NT2/D1 (cell line): ENCODE measurements at regions not wholly inside any gene's neighbourhood (a gene's known extent, or its start where the extent isn't known, plus 50 kb on each side); places are given as distances from the start of the nearest gene placed in this dataset.

ENCODE experiments used
- DNase-seq: peaks from one replicate; pipeline ENCODE4 v3.0.0-alpha.2; 2011; ENCODE audit warnings: low read depth, low spot score
- H3K27me3 ChIP-seq: 2 replicates; pipeline ENCODE4 v1.6.0; 2011; ENCODE audit warnings: mild to moderate bottlenecking; ENCODE audit not compliant: insufficient read length, insufficient read depth
- H3K36me3 ChIP-seq: 2 replicates; pipeline ENCODE4 v1.6.1; 2011; ENCODE audit warnings: mild to moderate bottlenecking, low read length, mixed read lengths; ENCODE audit not compliant: insufficient read depth, insufficient read length
- H3K4me1 ChIP-seq: 2 replicates; pipeline ENCODE4 v1.5.1; 2011; ENCODE audit not compliant: insufficient read depth, insufficient read length
- H3K4me3 ChIP-seq: 2 replicates; pipeline ENCODE4 v1.5.1; 2011; ENCODE audit warnings: low read depth; ENCODE audit not compliant: insufficient read length
- H3K9ac ChIP-seq: 2 replicates; pipeline ENCODE4 v1.6.0; 2011; ENCODE audit warnings: low read depth; ENCODE audit not compliant: insufficient read length
- H3K9me3 ChIP-seq: 2 replicates; pipeline ENCODE4 v1.5.1; 2011; ENCODE audit warnings: mild to moderate bottlenecking, low read length; ENCODE audit not compliant: insufficient read depth
- SUZ12 ChIP-seq: IDR thresholded peaks from 2 replicates; pipeline ENCODE4 v1.6.1; 2011; ENCODE audit not compliant: insufficient read length, insufficient read depth; ENCODE audit errors: extremely low read depth
- YY1 ChIP-seq: IDR thresholded peaks from 2 replicates; pipeline ENCODE4 v1.6.1; 2011; ENCODE audit not compliant: insufficient read length, insufficient read depth
- ZNF274 ChIP-seq: IDR thresholded peaks from 2 replicates; pipeline ENCODE4 v1.6.1; 2011; ENCODE audit warnings: mild to moderate bottlenecking, low read depth, low read length

- Histone ChIP-seq H3K27me3 (no peaks in the 10 kb centered on the region), H3K36me3 (no peaks in the 10 kb centered on the region), H3K9ac (no peak overlapping the region), H3K4me3 (no peak overlapping the region), H3K4me1 (no peaks in the 10 kb centered on the region), H3K9me3 (no peaks in the 10 kb centered on the region)
- TF ChIP-seq ZNF274: no peak
- TF ChIP-seq SUZ12: no peak
- no peak for TF ChIP-seq YY1
- no peak for DNase-seq
Measured at GRCh38 chr9:7592321-7593316, 207.0 kb downstream of the DMAC1 start.

- no peak for DNase-seq
- Histone ChIP-seq H3K4me3 (no peak overlapping the region), H3K9ac (no peak overlapping the region), H3K36me3 (no peaks in the 10 kb centered on the region), H3K4me1 (no peaks in the 10 kb centered on the region), H3K9me3 (no peaks in the 10 kb centered on the region), H3K27me3 (no peaks in the 10 kb centered on the region)
- TF ChIP-seq SUZ12 (no peak), ZNF274 (no peak), YY1 (no peak)
Measured at GRCh38 chr9:7591501-7591900, 208.1 kb downstream of the DMAC1 start.

GRCh38 chr9:7580568-7580967, 219.0 kb downstream of the DMAC1 start:
- Histone ChIP-seq H3K4me3 (no peak overlapping the region), H3K9me3 (0 out of 2 replicates have a peak, but pooled peaks cover under 1% of the 10 kb centered on the region), H3K36me3 (no peaks in the 10 kb centered on the region), H3K27me3 (no peaks in the 10 kb centered on the region), H3K4me1 (no peaks in the 10 kb centered on the region), H3K9ac (no peak overlapping the region)
- no peak for DNase-seq
- no peak for TF ChIP-seq SUZ12
- TF ChIP-seq YY1: no peak
- TF ChIP-seq ZNF274: no peak

- no peak for TF ChIP-seq ZNF274
- TF ChIP-seq SUZ12: no peak
- TF ChIP-seq YY1: no peak
- no peak overlapping the region for H3K4me3 ChIP-seq
- no peaks in the 10 kb centered on the region for H3K36me3 ChIP-seq
- H3K4me1 ChIP-seq: no peaks in the 10 kb centered on the region
- DNase-seq: peak; percentile 47
- H3K9ac ChIP-seq: no peak overlapping the region
- no peaks in the 10 kb centered on the region for H3K9me3 ChIP-seq
- H3K27me3 ChIP-seq: no peaks in the 10 kb centered on the region
Measured at GRCh38 chr9:7579351-7579750, 220.2 kb downstream of the DMAC1 start.

- TF ChIP-seq SUZ12: no peak
- no peak for TF ChIP-seq ZNF274
- TF ChIP-seq YY1: no peak
- no peak overlapping the region for H3K4me3 ChIP-seq
- no peak overlapping the region for H3K9ac ChIP-seq
- no peaks in the 10 kb centered on the region for H3K36me3 ChIP-seq
- no peaks in the 10 kb centered on the region for H3K4me1 ChIP-seq
- DNase-seq: no peak
- no peaks in the 10 kb centered on the region for H3K27me3 ChIP-seq
- H3K9me3 ChIP-seq: no peaks in the 10 kb centered on the region
Measured at GRCh38 chr9:7578951-7579350, 220.6 kb downstream of the DMAC1 start.

GRCh38 chr9:7570107-7570720, 229.4 kb downstream of the DMAC1 start:
- Histone ChIP-seq H3K36me3 (no peaks in the 10 kb centered on the region), H3K9ac (no peak overlapping the region), H3K4me1 (no peaks in the 10 kb centered on the region), H3K9me3 (no peaks in the 10 kb centered on the region), H3K27me3 (no peaks in the 10 kb centered on the region), H3K4me3 (no peak overlapping the region)
- DNase-seq: peak; percentile 57
- TF ChIP-seq SUZ12 (no peak), ZNF274 (no peak), YY1 (no peak)

- Histone ChIP-seq H3K4me1 (no peaks in the 10 kb centered on the region), H3K9me3 (no peaks in the 10 kb centered on the region), H3K9ac (no peak overlapping the region), H3K4me3 (no peak overlapping the region), H3K27me3 (no peaks in the 10 kb centered on the region), H3K36me3 (no peaks in the 10 kb centered on the region)
- TF ChIP-seq ZNF274 (no peak), SUZ12 (no peak), YY1 (no peak)
- DNase-seq: no peak
Measured at GRCh38 chr9:7567687-7568086, 231.9 kb downstream of the DMAC1 start.
